ENCODE measurements at regions not wholly inside any gene's neighbourhood (a gene's known extent, or its start where the extent isn't known, plus 50 kb on each side); places are given as distances from the start of the nearest gene placed in this dataset.

DNA sequence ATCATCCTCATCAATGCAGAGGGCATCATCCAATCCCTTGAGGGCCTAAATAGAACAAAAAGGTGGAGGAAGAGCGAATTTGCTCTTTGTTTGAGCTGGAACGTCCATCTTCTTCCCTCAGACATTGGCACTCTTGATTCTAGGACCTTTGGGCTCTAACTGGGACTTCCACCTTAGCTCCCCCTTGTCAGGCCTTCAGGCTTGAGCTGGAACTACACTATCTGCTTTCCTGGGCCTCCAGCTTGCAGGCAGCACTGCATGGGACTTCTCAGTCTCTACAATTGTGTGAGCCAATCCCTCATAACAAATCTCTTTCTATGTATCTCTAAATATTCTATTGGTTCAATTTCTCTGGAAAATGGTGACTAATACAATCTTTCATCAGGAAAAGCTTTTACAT lies 155.4 kb downstream of the MCHR2 start:
- CTCF ChIA-PET = no interaction called here
- DNase-seq (ENCODE audit: extremely low spot score) = no peak
- TF ChIP-seq SUZ12 (IDR thresholded peaks at IDR 0.05) (no peak), SP1 (IDR thresholded peaks at IDR 0.05) (no peak), FOXM1 (IDR thresholded peaks at IDR 0.05; ENCODE audit: borderline replicate concordance) (no peak), NFRKB (IDR thresholded peaks at IDR 0.05) (no peak), HDGF (IDR thresholded peaks at IDR 0.05; ENCODE audit: borderline replicate concordance) (no peak), TARDBP (IDR thresholded peaks at IDR 0.05) (no peak), L3MBTL2 (conservative IDR thresholded peaks at IDR 0.05) (no peak), LEF1 (IDR thresholded peaks at IDR 0.05; ENCODE audit: borderline replicate concordance) (no peak), ELF4 (IDR thresholded peaks at IDR 0.05) (no peak), FOXK2 (IDR thresholded peaks at IDR 0.05) (no peak), ARNT (IDR thresholded peaks at IDR 0.05) (no peak), CTBP1 (IDR thresholded peaks at IDR 0.05; ENCODE audit: borderline replicate concordance) (no peak)
- TF ChIP-seq, protein P1, sequence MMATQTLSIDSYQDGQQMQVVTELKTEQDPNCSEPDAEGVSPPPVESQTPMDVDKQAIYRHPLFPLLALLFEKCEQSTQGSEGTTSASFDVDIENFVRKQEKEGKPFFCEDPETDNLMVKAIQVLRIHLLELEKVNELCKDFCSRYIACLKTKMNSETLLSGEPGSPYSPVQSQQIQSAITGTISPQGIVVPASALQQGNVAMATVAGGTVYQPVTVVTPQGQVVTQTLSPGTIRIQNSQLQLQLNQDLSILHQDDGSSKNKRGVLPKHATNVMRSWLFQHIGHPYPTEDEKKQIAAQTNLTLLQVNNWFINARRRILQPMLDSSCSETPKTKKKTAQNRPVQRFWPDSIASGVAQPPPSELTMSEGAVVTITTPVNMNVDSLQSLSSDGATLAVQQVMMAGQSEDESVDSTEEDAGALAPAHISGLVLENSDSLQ (IDR thresholded peaks at IDR 0.05) = no peak
- POLR2A ChIA-PET = no interaction called here

DNA sequence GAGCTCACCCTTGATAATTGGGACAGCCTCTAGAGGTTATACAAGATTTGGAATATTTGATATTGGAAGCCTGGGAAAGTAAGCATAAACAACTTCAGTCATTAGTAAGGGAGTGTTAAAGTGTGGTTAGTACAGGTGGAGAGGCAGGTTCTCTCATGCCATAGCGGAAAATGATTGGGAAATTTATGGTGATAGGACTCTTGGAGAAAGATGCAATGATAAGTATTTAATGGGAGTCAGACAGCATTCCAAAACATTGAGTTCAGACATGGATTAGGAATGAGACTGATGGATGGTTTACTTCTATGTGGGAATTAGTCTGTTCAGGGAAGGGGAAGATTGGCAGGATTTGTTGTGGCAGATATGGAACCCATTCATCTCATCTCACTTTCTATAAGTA lies 152.7 kb downstream of the MCHR2 start:
- no peak for DNase-seq (ENCODE audit: extremely low spot score)
- ChIA-PET CTCF (interaction anchor here (0.5 to 1.4 kb wide), 2 partner anchors 18 to 397 kb away, joined by 4 to 5 read pairs; no protein-coding TSS in a partner anchor), POLR2A (no interaction called here)
- TF ChIP-seq LEF1 (IDR thresholded peaks at IDR 0.05; ENCODE audit: borderline replicate concordance) (no peak), SP1 (IDR thresholded peaks at IDR 0.05) (no peak), ZNF384 (IDR thresholded peaks at IDR 0.05) (no peak), FOXM1 (IDR thresholded peaks at IDR 0.05; ENCODE audit: borderline replicate concordance) (no peak), FOXK2 (IDR thresholded peaks at IDR 0.05) (no peak), TARDBP (IDR thresholded peaks at IDR 0.05) (no peak), FOXA1 (IDR thresholded peaks at IDR 0.05) (no peak), NFRKB (IDR thresholded peaks at IDR 0.05) (no peak), SUZ12 (IDR thresholded peaks at IDR 0.05) (no peak), CTBP1 (IDR thresholded peaks at IDR 0.05; ENCODE audit: borderline replicate concordance) (no peak), L3MBTL2 (conservative IDR thresholded peaks at IDR 0.05) (no peak), HDGF (IDR thresholded peaks at IDR 0.05; ENCODE audit: borderline replicate concordance) (no peak)
- TF ChIP-seq, protein P1 (IDR thresholded peaks at IDR 0.05) = no peak

DNA sequence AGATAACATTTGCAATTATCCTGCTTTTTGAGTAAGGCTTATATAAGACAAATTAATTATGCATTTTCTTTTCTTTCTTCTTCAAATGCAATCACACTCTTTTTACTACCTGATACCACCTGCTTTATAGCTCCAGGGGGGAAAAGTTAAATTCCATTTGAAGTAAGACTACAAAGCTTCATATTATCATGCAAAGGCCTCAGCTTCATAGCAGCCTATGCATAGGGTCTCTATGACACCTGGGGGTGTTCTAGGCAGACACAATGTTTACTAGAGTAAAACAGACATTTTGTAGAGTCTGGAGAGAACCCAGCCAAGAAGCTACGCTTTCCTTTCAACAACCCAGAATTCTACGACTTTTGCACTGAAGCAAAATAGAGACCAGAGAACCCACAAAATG lies 148.0 kb downstream of the MCHR2 start:
- TF ChIP-seq FOXM1 (IDR thresholded peaks at IDR 0.05; ENCODE audit: borderline replicate concordance) (no peak), TARDBP (IDR thresholded peaks at IDR 0.05) (no peak), LEF1 (IDR thresholded peaks at IDR 0.05; ENCODE audit: borderline replicate concordance) (no peak), FOXA1 (IDR thresholded peaks at IDR 0.05) (no peak), FOXK2 (IDR thresholded peaks at IDR 0.05) (no peak), SP1 (IDR thresholded peaks at IDR 0.05) (no peak), CTBP1 (IDR thresholded peaks at IDR 0.05; ENCODE audit: borderline replicate concordance) (no peak), SUZ12 (IDR thresholded peaks at IDR 0.05) (no peak), HDGF (IDR thresholded peaks at IDR 0.05; ENCODE audit: borderline replicate concordance) (no peak), L3MBTL2 (conservative IDR thresholded peaks at IDR 0.05) (no peak), ELF4 (IDR thresholded peaks at IDR 0.05) (no peak), ZNF384 (IDR thresholded peaks at IDR 0.05) (no peak), NFRKB (IDR thresholded peaks at IDR 0.05) (no peak), BHLHE40 (IDR thresholded peaks at IDR 0.05; ENCODE audit: borderline replicate concordance) (no peak)
- TF ChIP-seq, protein P1 (IDR thresholded peaks at IDR 0.05) = no peak
- CTCF ChIA-PET = no interaction called here
- POLR2A ChIA-PET = no interaction called here
- DNase-seq (ENCODE audit: extremely low spot score) = no peak

DNA sequence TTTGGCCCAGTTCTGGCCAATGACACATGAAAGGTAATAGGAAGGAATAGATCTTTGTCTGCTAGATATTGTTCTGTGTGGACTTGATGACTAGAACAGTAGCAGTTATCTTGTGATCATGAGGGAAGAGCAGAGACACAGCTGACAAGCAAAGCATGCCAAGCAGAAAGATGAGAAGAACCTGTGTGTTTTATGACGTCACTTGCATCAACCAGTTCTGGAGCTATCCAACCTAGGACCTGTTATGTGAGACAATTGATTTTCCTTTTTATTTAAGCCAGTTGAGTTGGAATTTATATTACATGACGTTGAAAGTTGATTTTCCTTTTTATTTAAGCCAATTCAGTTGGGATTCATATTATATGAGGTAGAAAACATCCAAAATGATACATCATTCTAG lies 143.2 kb downstream of the MCHR2 start:
- POLR2A ChIA-PET = no interaction called here
- TF ChIP-seq HDGF (IDR thresholded peaks at IDR 0.05; ENCODE audit: borderline replicate concordance) (no peak), ARNT (IDR thresholded peaks at IDR 0.05) (no peak), TARDBP (IDR thresholded peaks at IDR 0.05) (no peak), FOXM1 (IDR thresholded peaks at IDR 0.05; ENCODE audit: borderline replicate concordance) (no peak), NFRKB (IDR thresholded peaks at IDR 0.05) (no peak), SUZ12 (IDR thresholded peaks at IDR 0.05) (no peak)
- TF ChIP-seq, protein P1 (IDR thresholded peaks at IDR 0.05) = no peak
- no peak for DNase-seq (ENCODE audit: extremely low spot score)
- CTCF ChIA-PET = no interaction called here

DNA sequence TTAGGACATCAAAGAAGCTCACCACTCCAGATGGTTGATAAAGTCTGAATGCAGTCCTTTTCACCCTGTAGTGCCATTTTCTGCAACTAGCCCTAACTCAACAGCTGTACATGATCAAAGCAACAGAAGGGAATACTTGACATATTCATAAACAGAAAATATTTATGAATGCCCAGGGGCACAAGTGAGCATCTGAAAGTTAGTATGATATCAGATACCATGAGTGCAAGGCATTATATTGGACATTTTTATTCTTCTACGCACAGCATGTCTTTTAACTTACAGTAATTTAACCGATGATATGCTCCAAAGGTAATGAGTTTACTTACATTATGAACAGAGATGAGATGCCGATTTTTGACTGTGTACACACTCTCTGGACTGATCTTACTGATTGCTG lies 142.0 kb downstream of the MCHR2 start:
- POLR2A ChIA-PET = no interaction called here
- TF ChIP-seq ZNF384 (IDR thresholded peaks at IDR 0.05) (no peak), FOXM1 (IDR thresholded peaks at IDR 0.05; ENCODE audit: borderline replicate concordance) (no peak), SP1 (IDR thresholded peaks at IDR 0.05) (no peak), NFRKB (IDR thresholded peaks at IDR 0.05) (no peak), FOXK2 (IDR thresholded peaks at IDR 0.05) (no peak), CTBP1 (IDR thresholded peaks at IDR 0.05; ENCODE audit: borderline replicate concordance) (no peak), HDGF (IDR thresholded peaks at IDR 0.05; ENCODE audit: borderline replicate concordance) (no peak), ARNT (IDR thresholded peaks at IDR 0.05) (no peak), L3MBTL2 (conservative IDR thresholded peaks at IDR 0.05) (no peak), SUZ12 (IDR thresholded peaks at IDR 0.05) (no peak), TARDBP (IDR thresholded peaks at IDR 0.05) (no peak), FOXA1 (IDR thresholded peaks at IDR 0.05) (no peak), ELF4 (IDR thresholded peaks at IDR 0.05) (no peak), LEF1 (IDR thresholded peaks at IDR 0.05; ENCODE audit: borderline replicate concordance) (no peak), BHLHE40 (IDR thresholded peaks at IDR 0.05; ENCODE audit: borderline replicate concordance) (no peak)
- TF ChIP-seq, protein P1 (IDR thresholded peaks at IDR 0.05) = no peak
- CTCF ChIA-PET = interaction anchor here (0.6 kb wide), 1 partner anchor 861 kb away, joined by 6 read pairs; no protein-coding TSS in a partner anchor
- no peak for DNase-seq (ENCODE audit: extremely low spot score)

Data from HEK293T (cell line).